Skeletal muscle satellite cell (primary cell): ENCODE measurements at regions not wholly inside any gene's neighbourhood (a gene's known extent, or its start where the extent isn't known, plus 50 kb on each side); places are given as distances from the start of the nearest gene placed in this dataset.
"Not testable (repeated sequence)": the region's sequence is repeated elsewhere in the genome, so short reads cannot be mapped to it uniquely, and the experiment has no call there.

Source experiments
- H3K27me3 ChIP-seq: 2 replicates; pipeline ENCODE4 v1.7.0; 2013; ENCODE audit warnings: low read length; ENCODE audit not compliant: control insufficient read depth, insufficient read depth
- H3K36me3 ChIP-seq: 2 replicates; pipeline ENCODE4 v1.7.0; 2013; ENCODE audit warnings: mild to moderate bottlenecking, control low read depth, low read length; ENCODE audit not compliant: insufficient read depth
- H3K4me1 ChIP-seq: 2 replicates; pipeline ENCODE4 v1.7.0; 2013; ENCODE audit warnings: low read length; ENCODE audit not compliant: control insufficient read depth, insufficient read depth
- H3K4me2 ChIP-seq: 2 replicates; pipeline ENCODE4 v1.7.0; 2013; ENCODE audit warnings: mild to moderate bottlenecking, low read length
- H3K4me3 ChIP-seq: 2 replicates; pipeline ENCODE4 v1.7.0; 2013; ENCODE audit warnings: low read length
- H3K9ac ChIP-seq: 2 replicates; pipeline ENCODE4 v1.7.0; 2013; ENCODE audit warnings: mild to moderate bottlenecking, low read depth, low read length, moderate library complexity
- H3K9me3 ChIP-seq: replicated peaks from 2 replicates; pipeline ENCODE4 v1.7.0; 2013; ENCODE audit warnings: mild to moderate bottlenecking, control low read depth, low read length

DNA sequence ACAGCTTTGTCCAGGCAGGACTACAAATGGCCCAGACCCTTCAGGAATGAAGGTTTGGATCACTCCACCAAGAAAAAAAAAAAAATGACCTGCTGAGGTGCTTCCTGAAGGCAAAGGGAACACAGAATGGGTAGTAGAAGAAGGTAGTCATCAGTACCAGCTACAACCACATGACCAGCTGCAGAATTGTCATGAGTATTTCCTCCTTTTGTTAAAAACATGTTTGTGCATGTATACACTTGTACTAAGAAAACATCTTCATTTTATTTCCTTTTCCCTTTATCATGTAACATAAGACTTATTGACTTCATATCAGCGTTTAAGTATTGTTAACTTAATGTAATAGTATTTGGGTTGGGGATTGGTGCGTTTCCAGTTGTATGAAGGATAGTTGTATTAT lies 631.6 kb downstream of the FBXO15 start:
- not testable (repeated sequence) for H3K4me3 ChIP-seq, H3K9me3 ChIP-seq, H3K4me1 ChIP-seq, H3K27me3 ChIP-seq, H3K9ac ChIP-seq, H3K36me3 ChIP-seq, H3K4me2 ChIP-seq

DNA sequence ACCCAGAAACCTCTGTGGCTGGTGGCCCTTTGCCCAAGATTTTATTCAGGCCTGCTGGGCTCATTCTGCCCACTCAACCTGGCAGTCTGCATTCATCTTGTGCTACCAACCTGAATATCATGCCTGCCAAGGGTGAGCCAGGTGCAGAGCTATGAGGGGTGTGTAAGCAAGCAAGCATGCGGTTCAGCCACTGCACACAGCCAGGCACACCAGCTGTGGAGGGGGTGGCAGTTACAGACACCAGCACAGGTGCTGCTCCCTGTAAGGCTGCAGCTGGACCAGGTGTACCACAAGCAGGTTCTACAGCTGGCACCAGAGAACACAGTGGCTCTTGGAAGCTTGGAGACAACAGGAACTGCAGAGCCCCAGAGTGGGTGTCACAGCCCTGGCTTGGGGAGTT lies 633.2 kb downstream of the FBXO15 start:
- Histone ChIP-seq H3K4me3 (no peak overlapping the region), H3K9ac (no peak overlapping the region)

GRCh38 chr18:73511771-73512503 lies 635.7 kb downstream of the FBXO15 start:
- peaks cover 12% of the 10 kb centered on the region for H3K4me1 ChIP-seq
- no peak overlapping the region for H3K4me2 ChIP-seq
- H3K4me3 ChIP-seq: no peak overlapping the region

More for the DNA sequence above, 633.2 kb downstream of the FBXO15 start:
- no peaks in the 10 kb centered on the region for H3K36me3 ChIP-seq
- peaks cover 6% of the 10 kb centered on the region for H3K4me1 ChIP-seq
- no peak overlapping the region for H3K4me2 ChIP-seq
- H3K9me3 ChIP-seq: no peaks in the 10 kb centered on the region
- H3K27me3 ChIP-seq: no peaks in the 10 kb centered on the region

DNA sequence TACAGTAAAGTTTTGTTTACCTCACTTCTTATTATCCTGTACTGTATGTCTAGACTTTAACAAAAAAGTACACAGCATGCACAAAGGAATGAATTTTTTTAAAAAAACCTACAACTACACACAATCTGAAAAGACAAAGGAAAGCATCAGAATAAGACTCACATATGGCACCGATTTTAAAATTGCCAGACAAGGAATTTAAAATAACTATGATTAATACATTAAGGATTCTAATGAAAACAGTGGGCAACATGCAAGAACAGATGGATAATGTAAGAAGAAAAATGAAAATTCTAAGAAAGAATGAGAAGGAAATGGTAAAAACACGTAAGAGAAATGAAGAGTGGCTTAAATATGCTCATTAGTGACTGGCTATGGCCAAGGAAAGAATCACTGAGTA lies 638.2 kb downstream of the FBXO15 start:
- Histone ChIP-seq H3K4me1 (peaks cover 12% of the 10 kb centered on the region), H3K4me2 (no peak overlapping the region), H3K4me3 (no peak overlapping the region), H3K9ac (no peak overlapping the region), H3K27me3 (no peaks in the 10 kb centered on the region), H3K9me3 (no peaks in the 10 kb centered on the region), H3K36me3 (no peaks in the 10 kb centered on the region)

More at GRCh38 chr18:73511771-73512503, 635.7 kb downstream of the FBXO15 start:
- Histone ChIP-seq H3K9me3 (no peaks in the 10 kb centered on the region), H3K27me3 (no peaks in the 10 kb centered on the region), H3K9ac (no peak overlapping the region), H3K36me3 (no peaks in the 10 kb centered on the region)

DNA sequence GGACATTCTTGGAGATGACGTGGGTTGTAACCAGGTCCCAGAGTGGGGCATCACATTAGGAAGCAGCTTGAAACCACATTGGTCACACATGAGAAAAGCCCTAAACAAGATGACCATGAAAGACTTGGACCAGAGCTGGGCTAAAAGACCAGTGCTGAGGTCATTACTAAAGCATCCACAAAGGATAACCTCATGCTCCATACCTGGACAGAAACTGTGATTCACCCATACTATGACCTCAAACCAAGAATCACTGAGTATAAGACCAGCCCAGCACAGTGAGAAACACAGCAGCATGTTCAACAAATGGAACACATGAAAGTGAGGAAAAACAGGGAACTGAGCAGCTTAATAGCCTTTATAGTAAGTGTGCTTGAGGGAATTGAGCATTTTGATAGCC lies 635.5 kb upstream of the NETO1 start:
- no peak overlapping the region for H3K4me3 ChIP-seq
- no peaks in the 10 kb centered on the region for H3K4me1 ChIP-seq
- H3K36me3 ChIP-seq: no peaks in the 10 kb centered on the region
- no peak overlapping the region for H3K9ac ChIP-seq
- H3K4me2 ChIP-seq: no peak overlapping the region
- no peaks in the 10 kb centered on the region for H3K9me3 ChIP-seq
- no peaks in the 10 kb centered on the region for H3K27me3 ChIP-seq

- H3K27me3 ChIP-seq: no peaks in the 10 kb centered on the region
- no peak overlapping the region for H3K4me2 ChIP-seq
- H3K9me3 ChIP-seq: peaks cover 4% of the 10 kb centered on the region
- no peak overlapping the region for H3K4me3 ChIP-seq
- no peaks in the 10 kb centered on the region for H3K36me3 ChIP-seq
- H3K9ac ChIP-seq: no peak overlapping the region
- H3K4me1 ChIP-seq: no peaks in the 10 kb centered on the region
These were observed 620.2 kb upstream of the NETO1 start for GRCh38 chr18:73487966-73488365.

- Histone ChIP-seq H3K9me3 (peaks cover 4% of the 10 kb centered on the region), H3K36me3 (no peaks in the 10 kb centered on the region), H3K27me3 (no peaks in the 10 kb centered on the region), H3K9ac (no peak overlapping the region), H3K4me1 (no peaks in the 10 kb centered on the region), H3K4me2 (no peak overlapping the region), H3K4me3 (no peak overlapping the region)
These were observed 617.4 kb upstream of the NETO1 start for GRCh38 chr18:73485166-73485565.

- Histone ChIP-seq H3K4me3 (no peak overlapping the region), H3K9ac (no peak overlapping the region), H3K4me2 (no peak overlapping the region), H3K27me3 (no peaks in the 10 kb centered on the region), H3K9me3 (peaks cover 4% of the 10 kb centered on the region), H3K4me1 (peaks cover 4% of the 10 kb centered on the region), H3K36me3 (no peaks in the 10 kb centered on the region)
These were observed 615.1 kb upstream of the NETO1 start for GRCh38 chr18:73482901-73483300.

DNA sequence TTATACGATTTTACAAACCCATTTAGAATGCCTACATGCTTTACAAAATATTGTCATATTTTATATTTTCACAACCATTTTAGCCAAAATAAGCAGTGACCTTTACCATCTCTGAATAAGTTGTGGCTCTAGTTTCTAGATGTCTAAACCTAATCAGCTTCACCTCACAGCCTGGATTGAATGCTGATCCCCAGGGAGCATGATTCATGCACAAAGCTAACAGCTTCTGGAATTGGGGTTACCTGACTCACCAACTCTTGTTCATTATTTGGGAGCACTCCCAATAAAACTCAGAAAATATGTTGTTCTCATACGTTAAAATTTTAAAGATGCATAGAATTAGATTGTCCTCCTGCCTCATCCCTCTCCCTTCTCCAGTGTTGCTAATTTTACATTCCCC lies 611.7 kb upstream of the NETO1 start:
- no peak overlapping the region for H3K4me2 ChIP-seq
- no peak overlapping the region for H3K4me3 ChIP-seq
- no peaks in the 10 kb centered on the region for H3K36me3 ChIP-seq
- no peaks in the 10 kb centered on the region for H3K9me3 ChIP-seq
- H3K9ac ChIP-seq: no peak overlapping the region
- H3K27me3 ChIP-seq: no peaks in the 10 kb centered on the region
- peaks cover 4% of the 10 kb centered on the region for H3K4me1 ChIP-seq

DNA sequence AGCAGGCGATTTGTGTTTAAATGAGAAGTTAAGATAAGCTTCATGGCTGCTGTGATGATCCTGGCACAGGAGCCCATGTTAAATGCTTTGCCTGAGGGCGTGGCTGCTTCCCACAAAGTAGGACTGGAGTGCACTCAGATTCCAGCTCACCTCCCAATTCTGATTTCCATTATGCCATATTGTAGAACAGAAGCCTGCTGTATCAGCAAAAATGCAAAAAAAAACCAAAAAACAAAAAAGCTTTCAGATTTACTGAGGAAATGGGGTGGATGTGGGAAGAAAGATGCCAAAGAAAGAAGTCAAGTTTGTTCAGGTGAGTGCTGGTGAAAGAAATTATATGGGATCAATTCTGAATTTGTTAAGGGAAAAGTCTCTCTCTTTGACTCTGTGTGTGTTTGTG lies 610.4 kb upstream of the NETO1 start:
- H3K9ac ChIP-seq: no peak overlapping the region
- H3K4me2 ChIP-seq: no peak overlapping the region
- no peaks in the 10 kb centered on the region for H3K36me3 ChIP-seq
- no peak overlapping the region for H3K4me3 ChIP-seq
- H3K4me1 ChIP-seq: peaks cover 4% of the 10 kb centered on the region
- H3K27me3 ChIP-seq: no peaks in the 10 kb centered on the region
- no peaks in the 10 kb centered on the region for H3K9me3 ChIP-seq

DNA sequence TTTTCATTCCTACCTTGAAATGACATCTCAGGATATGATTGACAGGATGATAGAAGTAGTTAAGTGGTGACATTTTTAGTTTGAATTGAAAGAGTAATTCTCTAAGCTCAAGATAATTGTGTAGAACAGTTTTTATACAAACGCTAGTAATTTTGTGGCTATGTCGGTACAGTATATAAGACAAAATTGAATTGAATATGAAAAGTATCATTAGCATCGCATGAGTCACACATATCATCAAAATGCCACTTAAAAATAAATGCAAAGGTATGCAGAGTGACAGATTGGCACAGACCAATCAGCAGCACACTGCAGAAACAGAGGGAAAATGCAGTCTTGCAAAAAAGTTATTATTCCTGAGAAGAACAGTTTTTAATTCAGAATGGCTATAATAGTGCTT lies 608.2 kb upstream of the NETO1 start:
- Histone ChIP-seq H3K27me3 (no peaks in the 10 kb centered on the region), H3K4me3 (no peak overlapping the region), H3K4me2 (no peak overlapping the region), H3K4me1 (peaks cover 4% of the 10 kb centered on the region), H3K9ac (no peak overlapping the region), H3K36me3 (no peaks in the 10 kb centered on the region), H3K9me3 (no peaks in the 10 kb centered on the region)

GRCh38 chr18:73462092-73462491 lies 594.3 kb upstream of the NETO1 start:
- peaks cover 13% of the 10 kb centered on the region for H3K4me1 ChIP-seq
- no peaks in the 10 kb centered on the region for H3K36me3 ChIP-seq
- H3K9ac ChIP-seq: no peak overlapping the region
- H3K27me3 ChIP-seq: no peaks in the 10 kb centered on the region
- no peak overlapping the region for H3K4me3 ChIP-seq
- peaks cover 3% of the 10 kb centered on the region for H3K9me3 ChIP-seq
- no peak overlapping the region for H3K4me2 ChIP-seq
